Neural cell (in vitro differentiated cells): ENCODE measurements at regions not wholly inside any gene's neighbourhood (a gene's known extent, or its start where the extent isn't known, plus 50 kb on each side); places are given as distances from the start of the nearest gene placed in this dataset.

Experiments used
- H2AFZ ChIP-seq: fragments of 200-600, 300-800 bp; sonication (generic), shearing (Covaris generic); 2 replicates; pipeline ENCODE4 v1.6.0; 2014; ENCODE audit warnings: low read depth, mild to moderate bottlenecking, antibody characterized with exemption, low read length, moderate library complexity
- H3F3A ChIP-seq: fragments of 200-600 bp; shearing (Covaris generic); 2 replicates; pipeline ENCODE4 v1.6.1; 2016; ENCODE audit warnings: mild to moderate bottlenecking, moderate library complexity, mixed read lengths, antibody characterized with exemption, low read length; ENCODE audit not compliant: insufficient read depth, poor library complexity, severe bottlenecking
- H3K27ac ChIP-seq: fragments of 200-600, 300-800 bp; sonication (generic), shearing (Covaris generic); 2 replicates; pipeline ENCODE4 v1.5.1; 2014; ENCODE audit warnings: mild to moderate bottlenecking, low read length, moderate library complexity
- H3K27me3 ChIP-seq: fragments of 300-800, 200-600 bp; sonication (generic), shearing (Covaris generic); 2 replicates; pipeline ENCODE4 v1.6.0; 2014; ENCODE audit warnings: mild to moderate bottlenecking, low read depth, low read length, moderate library complexity; ENCODE audit not compliant: insufficient read depth
- H3K36me3 ChIP-seq: fragments of 300-800, 200-600 bp; sonication (generic), shearing (Covaris generic); 2 replicates; pipeline ENCODE4 v1.5.1; 2014; ENCODE audit warnings: mild to moderate bottlenecking, antibody characterized with exemption, low read length, moderate library complexity; ENCODE audit not compliant: insufficient read depth
- H3K4me2 ChIP-seq: fragments of 300-800, 200-600 bp; sonication (generic), shearing (Covaris generic); 2 replicates; pipeline ENCODE4 v1.6.0; 2014; ENCODE audit warnings: mild to moderate bottlenecking, low read length
- H3K4me3 ChIP-seq: fragments of 300-800, 200-600 bp; sonication (generic), shearing (Covaris generic); 2 replicates; pipeline ENCODE4 v1.5.1; 2014; ENCODE audit warnings: mild to moderate bottlenecking, low read length, moderate library complexity
- H3K79me2 ChIP-seq: fragments of 200-600 bp; shearing (Covaris generic); replicated peaks from 2 replicates; pipeline ENCODE4 v1.6.0; 2014; ENCODE audit warnings: mild to moderate bottlenecking, low read length, moderate library complexity; ENCODE audit not compliant: insufficient read depth
- H3K9ac ChIP-seq: fragments of 300-800, 200-600 bp; sonication (generic), shearing (Covaris generic); 2 replicates; pipeline ENCODE4 v1.6.1; 2016; ENCODE audit warnings: mild to moderate bottlenecking, low read length, mixed read lengths
- H3K9me2 ChIP-seq: fragments of 200-600 bp; shearing (Covaris generic); 2 replicates; pipeline ENCODE4 v1.6.1; 2016; ENCODE audit warnings: mild to moderate bottlenecking, low read length, mixed read lengths; ENCODE audit not compliant: insufficient read depth
- H3K9me3 ChIP-seq: fragments of 200-600, 300-800 bp; sonication (generic), shearing (Covaris generic); 2 replicates; pipeline ENCODE4 v1.6.1; 2016; ENCODE audit warnings: mild to moderate bottlenecking, mixed run types, low read length, moderate library complexity, mixed read lengths
- H4K20me1 ChIP-seq: fragments of 200-600 bp; shearing (Covaris generic); 2 replicates; pipeline ENCODE4 v1.6.1; 2016; ENCODE audit warnings: mild to moderate bottlenecking, mixed run types; ENCODE audit not compliant: insufficient read depth
- CTCF ChIP-seq: fragments of 450-650 bp; IDR thresholded peaks from 2 replicates; pipeline ENCODE4 v1.5.1; 2014; ENCODE audit warnings: antibody characterized with exemption, mild to moderate bottlenecking, moderate library complexity; ENCODE audit not compliant: poor library complexity, severe bottlenecking
- EP300 ChIP-seq: fragments of 450-650 bp; conservative IDR thresholded peaks from 2 replicates; pipeline ENCODE4 v1.6.1; 2014; ENCODE audit warnings: antibody characterized with exemption, mild to moderate bottlenecking, moderate library complexity; ENCODE audit not compliant: poor library complexity, severe bottlenecking
- EZH2 ChIP-seq: fragments of 200-600, 300-800 bp; shearing (Covaris generic), sonication (generic); IDR thresholded peaks from 2 replicates; pipeline ENCODE4 v1.6.1; 2014; ENCODE audit warnings: antibody characterized with exemption, low read length, borderline replicate concordance, mild to moderate bottlenecking; ENCODE audit not compliant: insufficient read depth, poor library complexity, severe bottlenecking
- MXI1 ChIP-seq: fragments of 450-650 bp; conservative IDR thresholded peaks from 2 replicates; pipeline ENCODE4 v1.6.1; 2014; ENCODE audit warnings: antibody characterized with exemption, mild to moderate bottlenecking; ENCODE audit not compliant: poor library complexity, severe bottlenecking
- POLR2AphosphoS5 ChIP-seq: IDR thresholded peaks from 2 replicates; pipeline ENCODE4 v1.6.1; 2012
- RAD21 ChIP-seq: fragments of 450-650 bp; conservative IDR thresholded peaks from 2 replicates; pipeline ENCODE4 v1.6.1; 2014; ENCODE audit warnings: antibody characterized with exemption, mild to moderate bottlenecking, moderate library complexity
- REST ChIP-seq: IDR thresholded peaks from 2 replicates; pipeline ENCODE4 v1.6.1; 2012; ENCODE audit warnings: borderline replicate concordance
- SMC3 ChIP-seq: fragments of 450-650 bp; conservative IDR thresholded peaks from 2 replicates; pipeline ENCODE4 v1.6.1; 2014; ENCODE audit warnings: antibody characterized with exemption, mild to moderate bottlenecking, moderate library complexity; ENCODE audit not compliant: poor library complexity
- TAF1 ChIP-seq: IDR thresholded peaks from 2 replicates; pipeline ENCODE4 v1.6.1; 2012; ENCODE audit warnings: low read depth

GRCh38 chr5:155459889-155460500 lies 446.4 kb downstream of the KIF4B start:
- no peak for TF ChIP-seq EP300
- no peak for TF ChIP-seq POLR2AphosphoS5
- TF ChIP-seq EZH2: no peak
- TF ChIP-seq MXI1: no peak
- no peak for TF ChIP-seq REST
- TF ChIP-seq TAF1: no peak
- no peak for TF ChIP-seq CTCF
- TF ChIP-seq SMC3: no peak
- no peak for TF ChIP-seq RAD21
- H3K4me3 ChIP-seq: no peak overlapping the region
- no peaks in the 10 kb centered on the region for H3K36me3 ChIP-seq
- no peaks in the 10 kb centered on the region for H3K79me2 ChIP-seq
- H4K20me1 ChIP-seq: no peaks in the 10 kb centered on the region
- no peaks in the 10 kb centered on the region for H3K27me3 ChIP-seq
- no peaks in the 10 kb centered on the region for H3F3A ChIP-seq
- no peak overlapping the region for H3K9ac ChIP-seq
- no peaks in the 10 kb centered on the region for H3K9me2 ChIP-seq
- H3K4me2 ChIP-seq: no peak overlapping the region
- no peak overlapping the region for H3K27ac ChIP-seq
- no peak overlapping the region for H2AFZ ChIP-seq
- H3K9me3 ChIP-seq: no peaks in the 10 kb centered on the region

GRCh38 chr5:155460501-155460931 lies 447.0 kb downstream of the KIF4B start:
- Histone ChIP-seq H3K4me3 (no peak overlapping the region), H3K79me2 (no peaks in the 10 kb centered on the region), H4K20me1 (no peaks in the 10 kb centered on the region), H3K4me2 (no peak overlapping the region), H3K9ac (no peak overlapping the region), H2AFZ (no peak overlapping the region), H3K27me3 (no peaks in the 10 kb centered on the region), H3K9me3 (no peaks in the 10 kb centered on the region), H3K36me3 (no peaks in the 10 kb centered on the region), H3F3A (no peaks in the 10 kb centered on the region), H3K27ac (no peak overlapping the region), H3K9me2 (no peaks in the 10 kb centered on the region)
- no peak for TF ChIP-seq TAF1
- no peak for TF ChIP-seq POLR2AphosphoS5
- no peak for TF ChIP-seq SMC3
- TF ChIP-seq CTCF: no peak
